Activated naive CD8-positive, alpha-beta T cell treated with anti-CD3 and anti-CD28 coated beads for 36 hours (primary cell): ENCODE measurements at regions not wholly inside any gene's neighbourhood (a gene's known extent, or its start where the extent isn't known, plus 50 kb on each side); places are given as distances from the start of the nearest gene placed in this dataset.

Experiments
- DNase-seq: peaks from one replicate; pipeline ENCODE4 v3.0.0; 2021
- H3K27ac Mint-ChIP-seq: one replicate; pipeline ENCODE4 v1.8.0; 2022; ENCODE audit warnings: mild to moderate bottlenecking, moderate library complexity, mixed read lengths
- H3K27me3 Mint-ChIP-seq: one replicate; pipeline ENCODE4 v1.8.0; 2022; ENCODE audit warnings: mild to moderate bottlenecking, mixed read lengths
- H3K36me3 Mint-ChIP-seq: one replicate; pipeline ENCODE4 v1.8.0; 2021; ENCODE audit warnings: mild to moderate bottlenecking, mixed read lengths
- H3K4me1 Mint-ChIP-seq: one replicate; pipeline ENCODE4 v1.8.0; 2021; ENCODE audit warnings: mixed read lengths
- H3K4me3 Mint-ChIP-seq: one replicate; pipeline ENCODE4 v1.8.0; 2022; ENCODE audit warnings: mild to moderate bottlenecking, moderate library complexity, mixed read lengths
- H3K9me3 Mint-ChIP-seq: one replicate; pipeline ENCODE4 v1.8.0; 2022; ENCODE audit warnings: mixed read lengths

GRCh38 chr2:221817052-221817451, 244.9 kb upstream of the EPHA4 start:
- no peaks in the 10 kb centered on the region for H3K36me3 Mint-ChIP-seq
- H3K4me3 Mint-ChIP-seq = no peak overlapping the region
- no peaks in the 10 kb centered on the region for H3K27me3 Mint-ChIP-seq
- DNase-seq = no peak
- H3K27ac Mint-ChIP-seq = no peak overlapping the region
- H3K9me3 Mint-ChIP-seq = no peaks in the 10 kb centered on the region
- no peaks in the 10 kb centered on the region for H3K4me1 Mint-ChIP-seq

DNA sequence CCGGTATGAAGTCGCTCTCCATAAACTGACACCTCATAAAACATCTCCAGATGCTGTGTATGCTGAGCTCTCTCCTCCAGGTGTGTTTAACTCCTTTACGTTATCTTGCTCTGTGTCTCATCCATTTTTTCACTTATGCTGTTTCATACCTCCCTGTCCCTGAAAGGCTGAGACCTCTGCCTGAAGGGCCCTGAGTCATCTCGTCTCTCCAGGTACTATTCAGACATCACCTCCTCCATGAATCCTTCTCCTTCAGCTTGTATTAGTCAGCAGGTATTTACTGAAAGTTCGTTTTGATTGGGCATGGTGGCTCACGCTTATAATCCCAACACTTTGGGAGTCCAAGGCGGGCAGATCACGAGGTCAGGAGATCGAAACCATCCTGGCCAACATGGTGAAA, 244.5 kb upstream of the EPHA4 start:
- H3K9me3 Mint-ChIP-seq = no peaks in the 10 kb centered on the region
- H3K36me3 Mint-ChIP-seq = no peaks in the 10 kb centered on the region
- H3K27me3 Mint-ChIP-seq = no peaks in the 10 kb centered on the region
- no peaks in the 10 kb centered on the region for H3K4me1 Mint-ChIP-seq
- no peak for DNase-seq
- H3K4me3 Mint-ChIP-seq = no peak overlapping the region
- no peak overlapping the region for H3K27ac Mint-ChIP-seq

GRCh38 chr2:221810650-221811049, 238.5 kb upstream of the EPHA4 start:
- H3K4me3 Mint-ChIP-seq = no peak overlapping the region
- no peak for DNase-seq
- H3K4me1 Mint-ChIP-seq = no peaks in the 10 kb centered on the region
- H3K9me3 Mint-ChIP-seq = no peaks in the 10 kb centered on the region
- H3K27ac Mint-ChIP-seq = no peak overlapping the region
- H3K36me3 Mint-ChIP-seq = no peaks in the 10 kb centered on the region
- no peaks in the 10 kb centered on the region for H3K27me3 Mint-ChIP-seq

DNA sequence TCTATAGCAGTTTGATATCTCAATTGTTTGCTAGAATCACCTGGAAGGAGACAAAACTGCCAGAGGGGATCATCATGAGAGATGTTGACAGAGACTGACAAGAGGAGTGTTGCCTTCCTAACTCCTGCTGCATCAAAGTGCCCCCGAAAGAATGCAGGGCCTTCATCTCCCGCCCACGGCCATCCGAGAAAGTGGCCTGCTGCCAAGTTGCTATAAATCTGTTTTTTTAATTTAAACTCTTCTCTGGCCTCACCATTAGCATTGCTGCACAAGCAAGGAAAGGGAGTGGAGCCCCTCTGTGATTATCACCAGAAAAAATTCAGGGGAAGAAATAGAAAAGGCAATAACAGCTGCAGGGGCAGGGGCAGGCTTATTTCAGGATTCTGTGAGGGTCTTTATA, 238.1 kb upstream of the EPHA4 start:
- Mint-ChIP-seq H3K4me1 (no peaks in the 10 kb centered on the region), H3K27ac (no peak overlapping the region), H3K36me3 (no peaks in the 10 kb centered on the region), H3K27me3 (no peaks in the 10 kb centered on the region), H3K9me3 (no peaks in the 10 kb centered on the region), H3K4me3 (no peak overlapping the region)
- no peak for DNase-seq

GRCh38 chr2:221808488-221808887, 236.4 kb upstream of the EPHA4 start:
- H3K36me3 Mint-ChIP-seq = no peaks in the 10 kb centered on the region
- H3K4me1 Mint-ChIP-seq = no peaks in the 10 kb centered on the region
- no peaks in the 10 kb centered on the region for H3K27me3 Mint-ChIP-seq
- DNase-seq = no peak
- H3K9me3 Mint-ChIP-seq = no peaks in the 10 kb centered on the region
- no peak overlapping the region for H3K27ac Mint-ChIP-seq
- no peak overlapping the region for H3K4me3 Mint-ChIP-seq

DNA sequence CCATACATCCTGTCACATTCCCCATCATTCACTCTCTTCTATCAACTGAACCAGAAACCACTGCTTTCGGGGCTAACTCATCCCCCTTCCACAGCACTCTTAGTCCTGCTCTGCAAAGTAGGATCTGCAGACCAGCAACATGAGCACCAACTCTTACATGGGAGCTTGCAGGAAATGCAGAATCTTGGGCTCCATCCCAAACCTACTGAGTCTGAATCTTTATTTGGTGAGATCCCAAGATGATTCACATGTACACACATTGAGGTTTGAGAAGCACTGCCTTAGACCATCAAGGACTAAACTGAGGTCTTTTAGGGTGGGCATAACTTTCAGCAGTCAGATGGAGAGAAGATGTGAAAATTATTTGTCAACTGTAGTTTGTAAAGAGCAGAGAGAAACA, 235.6 kb upstream of the EPHA4 start:
- H3K36me3 Mint-ChIP-seq = no peaks in the 10 kb centered on the region
- H3K4me1 Mint-ChIP-seq = no peaks in the 10 kb centered on the region
- no peaks in the 10 kb centered on the region for H3K27me3 Mint-ChIP-seq
- H3K9me3 Mint-ChIP-seq = no peaks in the 10 kb centered on the region
- H3K4me3 Mint-ChIP-seq = no peak overlapping the region
- H3K27ac Mint-ChIP-seq = no peak overlapping the region
- no peak for DNase-seq

DNA sequence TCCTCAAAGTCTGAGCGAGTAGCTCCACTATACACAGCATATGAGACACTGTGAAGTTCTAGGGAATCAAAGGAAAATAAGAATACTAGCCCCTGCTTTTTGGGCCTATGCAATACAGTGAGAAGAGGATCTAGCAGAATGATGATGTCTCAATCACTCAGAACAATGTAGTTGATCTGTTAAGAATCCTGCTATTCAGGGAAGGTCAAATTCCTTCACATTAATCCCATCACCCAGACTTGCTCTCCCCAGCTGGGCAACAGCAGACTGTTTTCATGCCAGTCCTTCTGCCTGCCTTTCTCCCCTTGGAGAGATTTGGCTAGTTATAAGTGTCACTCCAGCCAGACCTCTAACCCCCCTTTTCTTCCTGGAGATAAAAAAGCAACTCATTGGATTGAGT, 230.0 kb upstream of the EPHA4 start:
- no peaks in the 10 kb centered on the region for H3K9me3 Mint-ChIP-seq
- no peaks in the 10 kb centered on the region for H3K27me3 Mint-ChIP-seq
- H3K4me1 Mint-ChIP-seq = no peaks in the 10 kb centered on the region
- no peak overlapping the region for H3K4me3 Mint-ChIP-seq
- H3K27ac Mint-ChIP-seq = no peak overlapping the region
- DNase-seq = no peak
- H3K36me3 Mint-ChIP-seq = no peaks in the 10 kb centered on the region

DNA sequence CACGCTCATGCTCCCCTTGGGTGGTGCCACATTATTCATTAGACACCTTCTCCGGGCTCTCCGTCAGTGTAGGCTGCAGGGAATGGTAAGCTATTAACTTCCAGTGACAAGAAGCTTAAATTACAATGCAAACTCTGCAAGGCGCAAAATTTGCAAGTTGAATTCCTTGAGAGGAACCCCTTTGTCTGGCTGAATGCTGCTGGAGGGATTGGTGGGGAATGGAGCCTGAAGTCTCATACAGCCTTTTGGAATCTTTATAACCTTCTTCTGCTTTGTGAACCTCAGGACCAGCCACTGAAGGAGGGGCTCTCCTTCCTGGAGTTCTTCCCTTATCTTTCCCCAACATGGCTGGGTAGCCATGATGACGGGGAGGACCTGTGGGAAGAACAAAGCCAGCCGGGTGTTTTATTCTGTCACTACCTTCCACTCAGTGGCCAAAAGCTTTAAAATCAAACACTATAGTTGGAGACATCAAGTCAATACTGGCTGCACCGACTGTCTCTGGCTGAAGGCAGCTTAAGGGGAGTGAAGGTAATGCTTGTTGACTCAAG, 220.9 kb upstream of the EPHA4 start:
- no peak overlapping the region for H3K27ac Mint-ChIP-seq
- H3K27me3 Mint-ChIP-seq = no peaks in the 10 kb centered on the region
- no peak overlapping the region for H3K4me3 Mint-ChIP-seq
- H3K36me3 Mint-ChIP-seq = no peaks in the 10 kb centered on the region
- peaks cover 3% of the 10 kb centered on the region for H3K9me3 Mint-ChIP-seq
- DNase-seq = no peak
- no peaks in the 10 kb centered on the region for H3K4me1 Mint-ChIP-seq

DNA sequence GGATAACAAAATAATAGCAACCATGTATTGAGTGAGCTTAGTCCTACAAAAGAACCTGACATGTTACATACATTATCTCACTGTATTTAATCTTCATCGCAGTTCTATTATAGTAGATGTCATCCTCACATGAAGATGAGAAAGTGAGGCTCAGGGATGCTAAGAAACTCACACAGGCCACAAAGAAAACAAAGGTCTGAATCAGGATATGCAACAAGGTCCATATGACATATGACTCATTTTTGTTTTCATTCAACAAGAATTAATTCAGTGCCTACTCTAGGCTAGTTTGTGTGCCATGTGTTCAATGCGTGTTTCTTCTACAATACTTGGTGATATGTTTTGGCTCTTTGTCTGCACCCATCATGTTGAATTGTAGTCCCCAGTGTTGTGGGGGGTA, 219.7 kb upstream of the EPHA4 start:
- Mint-ChIP-seq H3K27me3 (no peaks in the 10 kb centered on the region), H3K27ac (no peak overlapping the region), H3K9me3 (peaks cover 3% of the 10 kb centered on the region), H3K4me3 (no peak overlapping the region), H3K4me1 (no peaks in the 10 kb centered on the region), H3K36me3 (no peaks in the 10 kb centered on the region)
- DNase-seq = no peak

DNA sequence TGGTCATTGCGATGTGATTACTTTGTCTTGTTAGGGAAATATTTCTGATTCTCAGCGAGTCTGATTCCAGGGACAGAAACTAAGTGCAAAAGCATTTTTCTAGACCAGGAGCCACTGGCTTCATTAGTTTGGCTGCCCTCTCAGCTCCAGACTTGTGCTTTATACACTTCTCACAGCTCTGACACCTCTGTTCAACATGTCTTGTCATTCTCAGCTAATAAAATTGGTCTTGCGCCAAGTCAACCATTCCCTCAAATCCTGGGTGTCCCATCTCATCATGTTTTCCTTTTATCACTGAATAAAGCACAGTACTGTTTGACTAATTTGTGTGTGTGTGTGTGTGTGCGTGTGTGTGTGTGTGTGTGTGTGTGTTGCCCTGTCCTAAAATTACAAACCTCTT, 215.5 kb upstream of the EPHA4 start:
- Mint-ChIP-seq H3K36me3 (no peaks in the 10 kb centered on the region), H3K4me1 (no peaks in the 10 kb centered on the region), H3K27me3 (no peaks in the 10 kb centered on the region), H3K9me3 (peaks cover 4% of the 10 kb centered on the region), H3K27ac (no peak overlapping the region), H3K4me3 (no peak overlapping the region)
- DNase-seq = no peak

DNA sequence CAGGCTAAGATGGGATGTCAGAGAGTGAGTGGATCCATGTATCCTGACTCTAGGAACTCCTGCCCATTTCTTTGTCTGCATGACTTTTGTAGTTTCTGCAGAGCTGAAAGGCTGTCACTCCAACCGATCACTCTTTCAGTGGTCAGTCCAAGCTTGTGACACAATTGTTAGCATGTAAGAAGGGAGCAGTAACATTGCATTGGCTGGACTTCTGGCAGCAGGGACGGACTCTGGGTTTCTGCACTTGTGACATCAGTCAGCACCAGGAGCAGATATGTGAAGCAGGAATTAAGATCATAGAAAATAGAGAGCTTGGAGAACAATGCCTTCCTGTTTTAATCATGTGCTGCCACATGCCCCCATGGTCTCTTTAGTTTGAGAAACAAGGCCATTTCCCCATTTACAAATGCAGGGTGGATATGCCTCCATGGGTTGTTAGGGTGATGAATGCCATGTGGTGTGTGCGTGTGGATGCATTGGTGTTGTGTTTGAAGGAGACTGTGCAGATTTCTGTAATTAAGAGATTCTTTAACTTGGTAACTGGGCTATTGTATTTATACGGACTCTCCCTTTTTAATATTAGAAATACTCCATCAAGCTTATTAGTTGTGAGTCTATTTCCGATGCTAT, 214.3 kb upstream of the EPHA4 start:
- Mint-ChIP-seq H3K27ac (no peak overlapping the region), H3K9me3 (peaks cover 2% of the 10 kb centered on the region), H3K4me3 (no peak overlapping the region), H3K36me3 (no peaks in the 10 kb centered on the region), H3K4me1 (no peaks in the 10 kb centered on the region), H3K27me3 (no peaks in the 10 kb centered on the region)
- DNase-seq = no peak

DNA sequence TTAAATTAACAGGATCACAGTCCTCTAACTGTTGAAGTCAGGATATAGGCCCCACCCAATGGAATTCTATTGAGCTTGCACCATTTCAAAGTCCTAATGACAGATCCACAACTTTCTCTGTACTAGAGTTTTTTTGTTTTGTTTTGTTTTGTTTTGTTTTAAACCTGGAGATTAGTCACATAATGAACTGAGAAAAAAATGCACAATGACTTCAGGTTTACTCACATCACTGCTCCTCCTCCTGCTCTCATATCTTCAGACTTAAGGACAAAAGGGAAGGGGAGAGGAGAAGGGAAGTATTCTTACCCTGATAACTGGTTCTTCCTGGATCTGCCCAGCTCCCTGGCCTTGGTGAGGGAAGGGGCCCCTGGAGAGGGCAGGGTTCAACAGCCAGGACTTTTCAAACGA, 208.2 kb upstream of the EPHA4 start:
- DNase-seq = no peak
- no peaks in the 10 kb centered on the region for H3K4me1 Mint-ChIP-seq
- H3K4me3 Mint-ChIP-seq = no peak overlapping the region
- H3K9me3 Mint-ChIP-seq = peaks cover 2% of the 10 kb centered on the region
- no peaks in the 10 kb centered on the region for H3K36me3 Mint-ChIP-seq
- no peaks in the 10 kb centered on the region for H3K27me3 Mint-ChIP-seq
- no peak overlapping the region for H3K27ac Mint-ChIP-seq

- Mint-ChIP-seq H3K27ac (no peak overlapping the region), H3K27me3 (no peaks in the 10 kb centered on the region), H3K36me3 (no peaks in the 10 kb centered on the region), H3K4me1 (no peaks in the 10 kb centered on the region), H3K9me3 (peaks cover 2% of the 10 kb centered on the region), H3K4me3 (no peak overlapping the region)
- DNase-seq = no peak
Observed at GRCh38 chr2:221779614-221780067, 207.5 kb upstream of the EPHA4 start.

DNA sequence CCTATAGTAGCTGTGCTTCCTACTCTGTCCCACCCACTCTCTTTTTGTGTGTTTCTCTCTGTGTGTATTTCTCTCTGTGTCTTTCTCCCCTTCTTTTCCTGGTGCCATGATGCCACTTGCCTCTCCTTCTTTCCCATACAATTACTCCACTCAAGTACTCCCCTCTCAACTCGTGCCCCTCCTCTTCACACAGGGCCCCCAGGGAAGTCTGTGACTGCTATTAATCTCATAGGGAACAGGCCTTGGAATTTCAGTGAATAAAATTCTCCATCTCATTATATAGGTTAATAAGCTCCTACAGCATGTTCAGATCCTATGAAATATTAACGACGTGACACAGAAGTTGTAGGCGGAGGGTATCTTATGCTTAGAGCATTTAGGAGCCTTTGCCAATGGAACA, 205.9 kb upstream of the EPHA4 start:
- Mint-ChIP-seq H3K36me3 (no peaks in the 10 kb centered on the region), H3K27me3 (no peaks in the 10 kb centered on the region), H3K27ac (no peak overlapping the region), H3K9me3 (no peaks in the 10 kb centered on the region), H3K4me1 (no peaks in the 10 kb centered on the region), H3K4me3 (no peak overlapping the region)
- DNase-seq = no peak

- Mint-ChIP-seq H3K27ac (no peak overlapping the region), H3K4me1 (no peaks in the 10 kb centered on the region), H3K27me3 (no peaks in the 10 kb centered on the region), H3K36me3 (no peaks in the 10 kb centered on the region), H3K9me3 (no peaks in the 10 kb centered on the region), H3K4me3 (no peak overlapping the region)
- no peak for DNase-seq
Observed at GRCh38 chr2:221777119-221777518, 205.0 kb upstream of the EPHA4 start.

DNA sequence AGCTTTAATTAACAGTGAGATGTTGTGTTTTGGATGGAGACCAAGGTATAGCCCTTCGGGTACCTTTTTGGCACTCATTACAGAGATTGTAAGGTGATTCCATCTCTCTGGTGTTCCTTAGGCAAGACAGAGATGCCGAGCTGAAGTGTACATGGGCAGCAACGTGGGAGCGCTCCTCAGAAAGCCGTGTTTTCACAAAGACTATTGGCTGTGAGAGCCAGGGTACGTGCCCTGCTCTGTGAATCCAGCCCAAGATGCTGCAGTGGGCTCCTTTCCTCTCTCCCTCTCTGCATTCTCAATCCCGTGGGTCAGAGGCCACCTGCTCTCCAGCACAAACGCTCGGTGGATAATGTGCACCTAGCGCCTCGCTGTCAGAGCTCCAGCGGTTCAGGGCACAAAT, 203.0 kb upstream of the EPHA4 start:
- Mint-ChIP-seq H3K36me3 (no peaks in the 10 kb centered on the region), H3K27me3 (no peaks in the 10 kb centered on the region), H3K4me3 (no peak overlapping the region), H3K27ac (no peak overlapping the region), H3K9me3 (no peaks in the 10 kb centered on the region), H3K4me1 (no peaks in the 10 kb centered on the region)
- DNase-seq = no peak
